T-helper 2 cell (primary cell): ENCODE measurements at regions not wholly inside any gene's neighbourhood (a gene's known extent, or its start where the extent isn't known, plus 50 kb on each side); places are given as distances from the start of the nearest gene placed in this dataset.
A peak's percentile ranks its signal among the peaks of the same experiment; 100 is the strongest.

Experiments used
- DNase-seq, 5 experiments: peaks; one replicate each; pipeline versions ENCODE4 v3.0.0 to v3.0.0-alpha.2; 2012 to 2022

- no peak for DNase-seq
Measured at GRCh38 chr5:30845194-30845593, 348.3 kb upstream of the CDH6 start.

GRCh38 chr5:30843541-30843940, 349.9 kb upstream of the CDH6 start:
- DNase-seq, result no peak

- no peak for DNase-seq
Measured at GRCh38 chr5:30839956-30840355, 353.5 kb upstream of the CDH6 start.

- peak in 1 of 5 experiments; percentile 2 for DNase-seq
Measured at GRCh38 chr5:30838936-30839496, 354.5 kb upstream of the CDH6 start.

GRCh38 chr5:30832519-30832918, 361.0 kb upstream of the CDH6 start:
- DNase-seq, result no peak

- DNase-seq, result no peak
Measured at GRCh38 chr5:30831605-30832004, 361.9 kb upstream of the CDH6 start.

GRCh38 chr5:30831123-30831522, 362.4 kb upstream of the CDH6 start:
- DNase-seq, result no peak

- no peak for DNase-seq
Measured at GRCh38 chr5:30811298-30811697, 382.2 kb upstream of the CDH6 start.

- DNase-seq, result no peak
Measured at GRCh38 chr5:30809933-30810332, 383.6 kb upstream of the CDH6 start.

GRCh38 chr5:30808996-30809395, 384.5 kb upstream of the CDH6 start:
- DNase-seq, result no peak

GRCh38 chr5:30804739-30805505, 388.6 kb upstream of the CDH6 start:
- DNase-seq, result no peak

GRCh38 chr5:30802961-30803705, 390.4 kb upstream of the CDH6 start:
- DNase-seq, result no peak

GRCh38 chr5:30781643-30782042, 411.8 kb upstream of the CDH6 start:
- no peak for DNase-seq

- no peak for DNase-seq
Measured at GRCh38 chr5:30768056-30768690, 425.3 kb upstream of the CDH6 start.

GRCh38 chr5:30765706-30766105, 427.8 kb upstream of the CDH6 start:
- DNase-seq, result no peak

GRCh38 chr5:30765227-30765626, 428.3 kb upstream of the CDH6 start:
- no peak for DNase-seq

- no peak for DNase-seq
Measured at GRCh38 chr5:30764704-30765103, 428.8 kb upstream of the CDH6 start.

- DNase-seq, result no peak
Measured at GRCh38 chr5:30759731-30760130, 433.8 kb upstream of the CDH6 start.

GRCh38 chr5:30752015-30752414, 441.5 kb upstream of the CDH6 start:
- no peak for DNase-seq

GRCh38 chr5:30749971-30750370, 443.5 kb upstream of the CDH6 start:
- no peak for DNase-seq

GRCh38 chr5:30747412-30747811, 446.1 kb upstream of the CDH6 start:
- no peak for DNase-seq

- DNase-seq, result no peak
Measured at GRCh38 chr5:30736669-30737068, 456.8 kb upstream of the CDH6 start.

GRCh38 chr5:30734118-30734517, 459.4 kb upstream of the CDH6 start:
- DNase-seq, result no peak

GRCh38 chr5:30725073-30725472, 468.4 kb upstream of the CDH6 start:
- DNase-seq, result no peak
